ENCODE measurements at regions not wholly inside any gene's neighbourhood (a gene's known extent, or its start where the extent isn't known, plus 50 kb on each side); places are given as distances from the start of the nearest gene placed in this dataset.

DNA sequence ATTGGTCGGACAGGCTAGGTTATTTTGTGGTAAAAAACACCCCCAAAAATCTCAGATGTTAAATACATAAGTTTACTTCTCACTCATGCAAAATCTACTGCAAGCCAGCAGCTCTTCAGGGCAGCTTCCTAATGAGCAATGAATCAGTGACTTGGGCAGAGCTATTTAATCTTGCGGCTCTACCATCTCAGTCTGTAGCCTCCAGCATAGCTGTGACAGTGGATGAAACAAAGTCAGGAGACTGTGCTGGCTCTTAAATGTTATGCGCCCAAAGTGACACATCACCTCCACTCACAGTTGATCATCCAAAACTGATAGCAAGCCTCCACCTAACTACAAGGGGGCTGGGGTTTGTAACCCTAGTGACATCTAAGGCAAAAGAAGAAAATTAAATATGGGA lies 571.9 kb downstream of the METTL4 start:
- TF ChIP-seq, protein P1, sequence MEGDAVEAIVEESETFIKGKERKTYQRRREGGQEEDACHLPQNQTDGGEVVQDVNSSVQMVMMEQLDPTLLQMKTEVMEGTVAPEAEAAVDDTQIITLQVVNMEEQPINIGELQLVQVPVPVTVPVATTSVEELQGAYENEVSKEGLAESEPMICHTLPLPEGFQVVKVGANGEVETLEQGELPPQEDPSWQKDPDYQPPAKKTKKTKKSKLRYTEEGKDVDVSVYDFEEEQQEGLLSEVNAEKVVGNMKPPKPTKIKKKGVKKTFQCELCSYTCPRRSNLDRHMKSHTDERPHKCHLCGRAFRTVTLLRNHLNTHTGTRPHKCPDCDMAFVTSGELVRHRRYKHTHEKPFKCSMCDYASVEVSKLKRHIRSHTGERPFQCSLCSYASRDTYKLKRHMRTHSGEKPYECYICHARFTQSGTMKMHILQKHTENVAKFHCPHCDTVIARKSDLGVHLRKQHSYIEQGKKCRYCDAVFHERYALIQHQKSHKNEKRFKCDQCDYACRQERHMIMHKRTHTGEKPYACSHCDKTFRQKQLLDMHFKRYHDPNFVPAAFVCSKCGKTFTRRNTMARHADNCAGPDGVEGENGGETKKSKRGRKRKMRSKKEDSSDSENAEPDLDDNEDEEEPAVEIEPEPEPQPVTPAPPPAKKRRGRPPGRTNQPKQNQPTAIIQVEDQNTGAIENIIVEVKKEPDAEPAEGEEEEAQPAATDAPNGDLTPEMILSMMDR (IDR thresholded peaks at IDR 0.05; ENCODE audit: control insufficient read depth, extremely low read depth, insufficient read depth), result no peak
- H3K4me3 ChIP-seq (ENCODE audit: low read depth, low read length), result no peak overlapping the region
- no peak for DNase-seq (ENCODE audit: low read depth)

DNA sequence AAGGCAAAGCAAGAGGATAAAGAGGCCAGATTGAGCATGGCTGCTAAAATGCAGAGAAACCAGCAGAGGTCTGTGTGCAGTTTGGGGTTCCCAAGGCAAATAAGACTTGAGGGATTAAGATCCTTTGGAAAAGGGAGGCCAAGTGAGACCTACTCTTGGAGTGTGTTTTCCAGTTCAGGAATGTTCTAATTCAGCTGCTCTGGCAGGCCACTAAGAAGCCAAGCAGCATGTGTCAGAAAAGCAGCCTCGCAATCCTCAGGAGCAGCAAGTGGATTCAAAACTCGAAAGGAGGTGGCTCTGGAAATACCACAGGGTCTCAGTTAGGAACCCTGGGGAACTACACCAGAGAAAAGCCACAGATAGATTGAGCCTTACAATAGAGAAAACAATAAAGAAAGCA lies 569.2 kb downstream of the METTL4 start:
- DNase-seq (ENCODE audit: low read depth), result no peak
- H3K4me3 ChIP-seq (ENCODE audit: low read depth, low read length), result no peak overlapping the region
- TF ChIP-seq, protein P1 (IDR thresholded peaks at IDR 0.05; ENCODE audit: control insufficient read depth, extremely low read depth, insufficient read depth), result no peak

DNA sequence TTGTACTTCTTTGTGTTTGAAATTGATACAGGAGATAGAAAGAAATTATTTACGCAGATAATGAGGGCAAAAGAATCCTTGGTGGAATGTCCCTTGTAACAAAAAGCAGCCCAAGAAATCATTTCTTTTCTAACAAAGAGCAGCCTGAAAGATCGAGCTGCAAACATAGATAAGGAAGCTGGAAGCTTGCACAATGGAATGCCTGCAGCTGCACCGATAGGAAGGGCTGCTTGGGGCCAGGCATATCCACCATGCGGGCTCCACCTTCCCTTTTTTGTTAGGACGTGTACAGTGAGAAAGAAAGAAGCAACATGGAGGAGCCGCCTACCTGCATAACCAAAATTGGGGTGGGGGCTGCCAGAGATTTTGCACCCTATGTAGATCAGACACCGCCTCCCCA lies 568.7 kb downstream of the METTL4 start:
- DNase-seq (ENCODE audit: low read depth), result no peak
- TF ChIP-seq, protein P1 (IDR thresholded peaks at IDR 0.05; ENCODE audit: control insufficient read depth, extremely low read depth, insufficient read depth), result no peak
- no peak overlapping the region for H3K4me3 ChIP-seq (ENCODE audit: low read depth, low read length)

DNA sequence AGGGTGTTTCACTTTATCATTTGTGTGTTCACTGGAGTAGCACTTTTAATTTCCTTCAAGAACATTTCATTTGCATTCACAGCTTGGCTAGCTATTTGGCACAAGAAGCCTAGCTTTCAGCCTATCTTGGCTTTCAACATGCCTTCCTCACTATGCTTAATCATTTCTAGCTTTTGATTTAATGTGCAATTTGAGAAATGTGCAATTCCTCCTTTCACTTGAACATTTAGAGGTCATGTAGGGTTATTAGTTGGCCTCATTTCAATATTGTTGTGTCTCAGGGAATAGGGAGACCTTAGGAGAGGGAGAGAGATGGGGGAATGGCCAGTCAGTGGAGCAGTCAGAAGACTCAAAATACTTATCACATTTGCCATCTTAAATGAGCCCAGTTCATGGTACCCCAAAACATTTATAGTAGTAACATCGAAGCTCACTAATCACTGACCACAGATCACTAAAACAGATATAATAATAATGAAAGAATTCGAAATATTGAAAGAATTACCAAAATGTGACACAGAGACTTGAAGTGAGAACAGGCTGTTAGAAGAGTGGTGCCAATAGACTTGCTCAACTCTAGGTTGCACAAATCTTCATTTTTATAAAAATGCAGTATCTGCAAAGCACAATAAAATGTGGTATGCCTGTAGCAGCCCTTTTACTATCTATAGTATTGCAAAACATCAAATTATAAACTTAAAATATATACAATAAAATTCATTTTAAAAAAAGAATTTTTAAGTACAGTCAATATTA lies 561.2 kb downstream of the METTL4 start:
- DNase-seq (ENCODE audit: low read depth), result no peak
- no peak overlapping the region for H3K4me3 ChIP-seq (ENCODE audit: low read depth, low read length)
- TF ChIP-seq, protein P1 (IDR thresholded peaks at IDR 0.05; ENCODE audit: control insufficient read depth, extremely low read depth, insufficient read depth), result no peak

DNA sequence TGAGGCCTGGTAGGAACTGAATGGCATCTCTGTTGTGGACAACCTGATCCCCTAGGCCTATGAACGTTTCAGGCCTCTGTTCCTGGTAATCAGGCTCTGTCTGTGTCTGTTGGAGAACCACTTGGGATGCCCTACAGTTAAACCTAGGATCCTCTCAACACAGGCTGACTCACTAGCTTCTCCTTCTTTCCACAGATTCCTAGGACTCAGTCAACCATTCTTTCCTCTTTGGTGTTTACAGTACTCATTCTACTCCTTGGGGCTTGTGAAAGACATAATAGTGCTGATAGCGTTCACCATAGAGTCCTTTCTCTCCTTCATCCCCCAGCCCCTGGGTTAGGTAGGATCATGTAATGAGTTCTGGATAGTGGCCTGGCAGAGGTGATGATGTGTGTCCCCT lies 544.3 kb downstream of the METTL4 start:
- TF ChIP-seq, protein P1 (IDR thresholded peaks at IDR 0.05; ENCODE audit: control insufficient read depth, extremely low read depth, insufficient read depth), result no peak
- no peak for DNase-seq (ENCODE audit: low read depth)
- H3K4me3 ChIP-seq (ENCODE audit: low read depth, low read length), result no peak overlapping the region

DNA sequence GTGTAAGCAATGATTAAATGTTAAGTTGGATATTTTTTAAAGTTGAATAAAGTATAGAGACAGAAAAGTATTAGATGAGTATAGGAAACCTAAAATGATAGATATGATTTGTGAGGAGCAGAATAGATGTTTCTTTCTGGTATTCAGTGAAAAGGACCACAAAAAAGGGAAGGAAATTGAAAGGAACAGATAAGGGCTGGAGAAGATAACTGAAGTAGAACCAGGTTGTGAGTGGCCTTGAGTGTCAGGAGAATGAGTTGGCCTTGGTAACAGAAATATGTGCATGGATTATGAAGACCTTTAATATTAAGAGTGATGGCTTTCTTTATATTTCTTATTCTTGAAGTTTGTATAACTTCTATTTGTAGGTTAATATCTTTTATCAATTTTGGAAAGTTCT lies 543.5 kb downstream of the METTL4 start:
- H3K4me3 ChIP-seq (ENCODE audit: low read depth, low read length), result no peak overlapping the region
- TF ChIP-seq, protein P1 (IDR thresholded peaks at IDR 0.05; ENCODE audit: control insufficient read depth, extremely low read depth, insufficient read depth), result no peak
- no peak for DNase-seq (ENCODE audit: low read depth)

DNA sequence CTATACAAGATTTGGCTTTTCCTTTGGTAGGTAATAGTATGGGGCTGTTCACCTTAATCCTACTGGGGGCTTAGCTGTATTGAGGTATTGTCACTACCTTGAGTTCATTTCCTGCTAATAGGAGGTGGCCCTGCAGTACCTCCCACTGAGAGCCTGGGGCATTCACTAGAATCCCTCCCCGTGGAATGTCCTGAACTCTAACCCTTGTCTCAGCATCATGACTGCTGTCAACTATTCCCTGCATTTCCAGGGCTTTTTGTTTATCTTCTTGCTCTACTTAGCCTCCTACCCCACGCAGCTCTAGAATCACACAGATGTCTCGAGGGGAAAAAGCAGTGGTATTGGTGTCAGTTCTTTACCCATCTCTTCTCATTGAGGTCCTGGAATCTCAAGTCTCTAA lies 542.3 kb downstream of the METTL4 start:
- H3K4me3 ChIP-seq (ENCODE audit: low read depth, low read length), result no peak overlapping the region
- TF ChIP-seq, protein P1 (IDR thresholded peaks at IDR 0.05; ENCODE audit: control insufficient read depth, extremely low read depth, insufficient read depth), result no peak
- no peak for DNase-seq (ENCODE audit: low read depth)
